GM12892 (cell line): ENCODE measurements at regions not wholly inside any gene's neighbourhood (a gene's known extent, or its start where the extent isn't known, plus 50 kb on each side); places are given as distances from the start of the nearest gene placed in this dataset.
"Not testable (repeated sequence)": the region's sequence is repeated elsewhere in the genome, so short reads cannot be mapped to it uniquely, and the experiment has no call there.

Experiments
- DNase-seq: peaks from one replicate; pipeline ENCODE4 v3.0.0; 2011; ENCODE audit not compliant: insufficient read length
- FAIRE-seq: peaks from 2 replicates; lab custom pipeline; 2011; peaks lifted over from hg19 to GRCh38; lab: Jason Lieb, UNC
- POLR2A ChIP-seq: IDR thresholded peaks from 2 replicates; pipeline ENCODE4 v1.6.1; 2011; ENCODE audit warnings: low read depth, low read length, control low read depth
- POLR2AphosphoS5 ChIP-seq: IDR thresholded peaks from 2 replicates; pipeline ENCODE4 v1.6.1; 2011; ENCODE audit warnings: low read depth, low read length, control low read depth
- TAF1 ChIP-seq: IDR thresholded peaks from 2 replicates; pipeline ENCODE4 v1.6.1; 2011; ENCODE audit warnings: low read depth, mild to moderate bottlenecking, control low read depth, low read length, borderline replicate concordance

DNA sequence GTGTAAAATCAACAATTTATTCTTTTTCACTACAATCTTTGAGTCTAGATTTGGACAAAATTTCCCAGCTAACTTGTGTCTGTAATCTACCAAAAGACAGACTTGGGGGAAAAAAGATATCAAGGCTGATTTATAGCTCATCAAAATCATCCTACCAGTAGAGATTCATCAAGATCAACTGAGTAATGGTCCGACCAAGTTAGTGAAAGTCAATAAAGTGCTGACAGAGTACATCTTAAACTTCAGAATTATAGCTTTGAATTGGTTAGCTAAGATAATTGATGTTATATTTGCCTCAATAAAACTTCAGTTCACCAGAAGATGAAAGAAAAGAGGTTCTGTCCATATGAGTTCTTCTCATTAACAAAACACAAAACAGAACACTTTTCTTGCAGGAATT is 207.1 kb upstream of the KYNU start:
- DNase-seq = no peak
- no peak for FAIRE-seq
- TF ChIP-seq POLR2A (no peak), TAF1 (no peak), POLR2AphosphoS5 (no peak)

DNA sequence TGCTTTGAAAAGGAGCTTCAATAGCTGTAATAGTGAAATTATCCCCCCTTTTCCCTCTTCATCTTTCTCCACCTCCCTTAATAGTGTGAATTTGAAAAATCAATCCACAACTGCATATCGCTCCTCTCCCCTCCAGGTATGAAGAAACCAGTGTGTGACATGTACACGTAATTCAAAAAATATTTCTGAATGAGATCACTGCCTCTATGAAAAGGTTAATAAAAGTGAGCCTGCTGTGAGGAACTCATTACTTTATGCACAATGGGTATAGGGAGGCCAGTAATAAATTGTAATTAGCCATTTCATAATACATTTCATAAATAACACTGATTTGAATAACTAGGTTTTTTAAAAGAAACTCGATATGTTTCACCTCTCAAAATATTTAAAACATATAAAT is 209.0 kb upstream of the KYNU start:
- DNase-seq (no peak), FAIRE-seq (no peak)
- no peak for TF ChIP-seq TAF1
- TF ChIP-seq POLR2AphosphoS5 = no peak
- TF ChIP-seq POLR2A = no peak

DNA sequence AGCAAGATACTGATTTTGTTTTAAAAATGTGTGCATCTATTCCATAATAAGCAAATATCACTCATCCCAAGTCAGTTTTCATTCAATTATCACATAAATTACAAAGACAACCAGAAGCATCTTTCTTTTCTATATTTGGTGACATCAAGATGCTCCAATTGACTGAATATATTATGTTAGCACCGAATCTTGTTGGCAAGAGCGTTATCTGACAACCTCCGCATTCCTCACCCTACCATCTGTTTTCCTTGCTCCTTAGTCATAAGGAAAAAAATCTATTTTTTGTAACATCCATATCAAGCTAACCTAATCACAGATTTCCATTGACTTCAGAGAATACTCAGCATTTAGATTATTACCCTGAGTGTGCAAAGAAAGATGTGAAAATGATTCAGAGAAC is 212.2 kb upstream of the KYNU start:
- TF ChIP-seq POLR2A = no peak
- DNase-seq = no peak
- no peak for FAIRE-seq

DNA sequence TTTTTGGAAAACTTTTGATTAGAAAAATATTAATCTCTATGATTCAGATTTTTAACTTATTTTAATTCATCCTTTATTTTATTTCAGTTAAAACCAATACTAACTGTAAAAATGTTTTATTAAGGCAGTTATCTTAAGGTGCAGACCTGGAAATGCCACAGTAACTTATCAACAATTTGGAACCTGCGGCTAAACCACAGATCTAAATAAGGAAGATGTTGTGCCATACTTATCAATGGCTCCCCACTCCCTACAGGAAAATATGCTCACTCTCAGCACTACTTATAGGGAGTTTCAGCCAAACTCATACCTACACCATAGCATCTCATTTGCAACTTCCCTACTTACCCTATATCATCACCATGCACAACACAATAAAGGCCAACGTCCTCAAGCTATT is 226.9 kb upstream of the KYNU start:
- TF ChIP-seq POLR2A (no peak), POLR2AphosphoS5 (no peak), TAF1 (no peak)
- FAIRE-seq (no peak), DNase-seq (no peak)

DNA sequence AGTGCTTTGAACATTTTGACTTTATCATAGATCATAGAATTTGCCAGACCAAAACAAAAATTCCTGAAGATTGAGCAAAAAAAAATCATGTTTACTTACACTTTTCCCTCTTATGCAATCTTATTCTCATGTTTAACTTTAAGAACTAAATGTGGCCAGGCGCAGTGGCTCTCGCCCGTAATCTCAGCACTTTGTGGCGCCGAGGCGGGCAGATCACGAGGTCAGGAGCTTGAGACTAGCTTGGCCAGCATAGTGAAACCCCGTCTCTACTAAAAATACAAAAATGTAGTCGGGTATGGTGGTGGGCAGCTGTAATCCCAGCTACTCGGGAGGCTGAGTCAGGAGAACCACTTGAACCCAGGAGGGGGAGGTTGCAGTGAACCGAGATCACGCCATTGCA is 227.9 kb upstream of the KYNU start:
- FAIRE-seq (no peak), DNase-seq (no peak)
- TF ChIP-seq POLR2AphosphoS5 = no peak
- no peak for TF ChIP-seq TAF1
- TF ChIP-seq POLR2A = no peak

DNA sequence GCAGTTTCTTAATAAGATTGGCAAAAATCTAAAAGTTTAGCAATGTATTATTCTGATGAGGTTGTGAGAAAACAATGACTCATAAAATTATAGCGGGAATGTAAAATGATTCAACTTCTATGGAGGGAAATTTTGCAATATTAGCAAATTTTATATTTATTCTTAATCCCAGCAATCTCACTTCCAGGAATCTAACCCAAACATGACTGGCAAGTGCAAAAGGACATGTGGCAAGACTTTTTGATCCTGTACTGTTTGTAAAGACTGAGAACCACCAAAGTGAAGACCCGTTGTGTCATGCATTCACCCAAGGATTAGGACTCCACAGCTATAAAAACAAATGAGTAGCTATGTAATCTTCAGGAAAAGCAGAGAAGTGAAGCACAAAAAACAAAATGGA is 234.8 kb upstream of the KYNU start:
- FAIRE-seq (no peak), DNase-seq (no peak)
- TF ChIP-seq TAF1 (no peak), POLR2A (no peak), POLR2AphosphoS5 (no peak)

DNA sequence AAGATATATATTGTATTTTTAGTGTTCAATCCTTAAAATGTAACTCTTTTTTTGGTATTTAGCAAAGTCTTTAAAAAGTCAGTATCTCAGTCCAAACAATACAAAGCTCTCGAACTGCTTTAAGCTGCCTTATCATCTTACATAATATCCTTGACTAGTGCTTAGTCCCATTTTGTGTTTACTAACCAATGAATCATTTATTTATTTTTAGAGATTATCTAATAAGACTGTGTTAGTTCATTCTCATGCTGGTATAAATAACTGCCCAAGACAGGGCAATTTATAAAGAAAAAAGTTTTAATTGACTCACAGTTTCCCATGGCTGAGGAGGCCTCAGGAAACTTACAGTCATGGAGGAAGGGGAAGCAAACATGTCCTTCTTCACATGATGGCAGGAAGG is 248.3 kb upstream of the KYNU start:
- FAIRE-seq (no peak), DNase-seq (no peak)
- no peak for TF ChIP-seq TAF1
- TF ChIP-seq POLR2A = no peak
- TF ChIP-seq POLR2AphosphoS5 = no peak

DNA sequence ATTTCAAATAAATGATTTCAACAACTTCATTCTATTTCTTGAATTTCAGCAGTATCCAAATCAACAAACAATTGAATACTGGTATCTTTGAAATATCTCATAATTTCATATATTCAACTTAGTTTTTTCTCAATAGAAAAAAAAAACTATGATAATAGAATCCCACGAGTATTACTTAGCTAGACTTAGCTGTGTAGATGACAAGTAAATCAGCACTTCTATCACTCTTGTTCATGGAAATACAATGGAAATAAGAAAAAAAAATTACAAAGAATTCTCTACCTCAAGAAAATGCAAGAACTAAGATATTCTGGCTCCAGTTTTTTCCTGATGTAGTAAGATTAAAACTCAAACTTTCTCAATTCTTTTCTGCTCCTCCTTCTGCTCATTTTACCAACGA is 256.2 kb upstream of the KYNU start:
- no peak for FAIRE-seq
- no peak for DNase-seq
- no peak for TF ChIP-seq TAF1
- TF ChIP-seq POLR2A = no peak
- TF ChIP-seq POLR2AphosphoS5 = no peak

DNA sequence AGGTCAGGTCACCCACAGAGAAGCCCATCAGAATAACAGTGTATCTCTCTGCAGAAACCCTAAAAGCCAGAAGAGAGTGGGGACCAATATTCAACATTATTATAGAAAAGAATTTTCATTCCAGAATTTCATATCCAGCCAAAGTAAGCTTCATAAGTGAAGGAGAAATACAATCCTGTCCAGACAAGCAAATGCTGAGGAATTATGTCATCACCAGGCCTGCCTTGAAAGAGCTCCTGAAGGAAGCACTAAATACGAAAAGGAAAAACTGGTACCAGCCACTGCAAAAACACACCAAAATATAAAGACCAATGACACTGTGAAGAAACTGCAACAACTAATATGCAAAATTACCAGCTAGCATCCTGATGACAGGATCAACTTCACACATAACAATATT is 260.0 kb upstream of the KYNU start:
- FAIRE-seq (no peak), DNase-seq (no peak)
- TF ChIP-seq POLR2AphosphoS5 (no peak), TAF1 (no peak), POLR2A (no peak)

DNA sequence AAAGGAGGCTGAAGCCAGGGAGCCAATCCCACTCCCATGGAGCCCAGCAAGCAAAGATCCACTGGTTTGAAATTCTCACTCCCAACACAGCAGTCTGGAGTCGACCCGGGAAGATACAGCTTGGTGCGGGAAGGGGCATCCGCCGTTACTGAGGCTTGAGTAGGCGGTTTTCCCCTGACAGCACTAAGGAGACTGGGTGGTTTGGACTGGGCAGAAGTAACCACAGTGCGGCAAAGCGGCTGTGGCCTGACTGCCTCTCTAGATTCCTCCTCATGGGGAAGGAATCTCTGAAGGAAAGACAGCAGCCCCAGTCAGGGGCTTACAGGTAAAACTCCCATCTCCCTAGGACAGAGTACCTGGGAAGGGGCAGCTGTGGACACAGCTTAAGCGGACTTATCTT is 261.6 kb upstream of the KYNU start:
- FAIRE-seq (no peak), DNase-seq (no peak)
- no peak for TF ChIP-seq POLR2AphosphoS5

DNA sequence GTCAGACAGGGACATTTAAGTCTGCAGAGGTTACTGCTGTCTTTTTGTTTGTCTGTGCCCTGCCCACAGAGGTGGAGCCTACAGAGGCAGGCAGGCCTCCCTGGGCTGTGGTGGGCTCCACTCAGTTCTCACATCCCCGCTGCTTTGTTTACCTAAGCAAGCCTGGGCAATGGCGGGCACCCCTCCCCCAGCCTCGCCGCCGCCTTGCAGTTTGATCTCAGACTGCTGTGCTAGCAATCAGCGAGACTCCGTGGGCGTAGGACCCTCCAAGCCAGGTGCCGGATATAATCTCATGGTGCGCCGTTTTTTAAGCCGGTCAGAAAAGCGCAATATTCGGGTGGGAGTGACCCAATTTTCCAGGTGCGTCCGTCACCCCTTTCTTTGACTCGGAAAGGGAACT is 264.3 kb upstream of the KYNU start:
- not testable (repeated sequence) for FAIRE-seq, DNase-seq

DNA sequence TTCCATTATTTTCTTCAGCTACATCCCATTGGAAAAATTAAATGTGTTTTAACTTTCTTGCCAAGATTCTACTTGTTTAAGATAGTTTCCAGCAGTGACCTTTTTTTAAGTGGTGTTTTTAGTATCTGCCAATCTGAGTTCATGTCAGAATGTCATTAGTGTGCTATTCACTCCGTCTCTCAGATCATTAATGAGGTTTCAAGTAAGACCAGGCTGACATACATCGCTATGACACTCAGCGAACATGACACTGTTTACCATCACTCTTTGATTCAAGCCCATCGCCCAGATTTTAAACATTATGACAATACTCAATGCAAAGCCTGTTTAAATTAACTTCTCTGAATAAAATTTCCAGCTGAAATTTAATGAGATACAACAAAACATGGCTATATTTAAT is 272.0 kb upstream of the KYNU start:
- TF ChIP-seq TAF1 = no peak
- no peak for TF ChIP-seq POLR2AphosphoS5
- no peak for TF ChIP-seq POLR2A
- no peak for DNase-seq
- no peak for FAIRE-seq

DNA sequence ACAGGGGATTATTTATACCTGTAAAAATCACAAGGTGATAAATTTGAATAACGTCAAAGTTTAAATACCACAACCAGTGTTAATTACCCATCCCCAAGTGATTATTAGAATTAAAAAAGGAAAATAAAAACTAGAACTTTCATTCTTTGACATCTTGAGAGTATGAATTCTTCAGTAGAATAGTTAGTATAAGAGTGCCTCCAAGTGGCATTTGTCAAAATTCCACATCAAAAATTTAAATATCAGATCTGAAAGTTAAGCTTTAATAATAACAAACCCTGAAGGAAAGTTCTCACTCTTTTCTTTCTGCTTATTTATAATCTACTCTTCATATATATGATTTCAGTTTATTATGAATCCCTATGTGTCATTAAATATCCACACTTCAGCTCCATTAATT is 273.7 kb upstream of the KYNU start:
- FAIRE-seq (no peak), DNase-seq (no peak)
- TF ChIP-seq TAF1 (no peak), POLR2A (no peak), POLR2AphosphoS5 (no peak)
